A549 (cell line): ENCODE measurements at regions not wholly inside any gene's neighbourhood (a gene's known extent, or its start where the extent isn't known, plus 50 kb on each side); places are given as distances from the start of the nearest gene placed in this dataset.

Experiments used
- ATAC-seq, 2 experiments: fragments of 200-7000 bp in 1 of 2; fragments of >200 bp in 1 of 2; cut with Nextera tagmentation in 1 of 2; cut with Tn5 transposase in 1 of 2; 3 replicates each; pipeline versions ENCODE4 v1.8.0 to v1.9.1; 2018 to 2020; ENCODE audit warnings: mild to moderate bottlenecking in 1 of 2, moderate library complexity in 1 of 2
- CTCF ChIA-PET: fragments of 300-600 bp; sonication (Branson Sonifier 250); formaldehyde crosslinking; extraction: SDS; loops from one replicate; lab custom pipeline; 2021; ENCODE audit warnings: antibody characterized with exemption, inconsistent platforms; lab: Yijun Ruan, JAX
- POLR2A ChIA-PET: fragments of 350-600 bp; formaldehyde crosslinking; extraction: SDS; loops from one replicate; lab custom pipeline; 2021; ENCODE audit warnings: antibody characterized with exemption, inconsistent platforms; lab: Yijun Ruan, JAX
- DNase-seq, 2 experiments: peaks; one replicate each; pipeline versions ENCODE4 v3.0.0 to v3.0.0-alpha.2; 2011 to 2016; ENCODE audit warnings: low read depth in 1 of 2, low spot score in 1 of 2
- FAIRE-seq: peaks from 2 replicates; lab custom pipeline; 2011; peaks lifted over from hg19 to GRCh38; lab: Jason Lieb, UNC
- H3K27ac ChIP-seq, 2 experiments: fragments of >200 bp; sonication (Bioruptor Twin); formaldehyde crosslinking; 3 replicates each; pipeline ENCODE4 v1.5.1; 2016 to 2017
- H3K4me1 ChIP-seq: fragments of >200 bp; sonication (Bioruptor Twin); formaldehyde crosslinking; 3 replicates; pipeline ENCODE4 v1.6.1; 2016
- H3K4me2 ChIP-seq: fragments of >200 bp; sonication (Bioruptor Twin); formaldehyde crosslinking; 3 replicates; pipeline ENCODE4 v1.6.1; 2016
- H3K4me3 ChIP-seq: fragments of >200 bp; sonication (Bioruptor Twin); formaldehyde crosslinking; 3 replicates; pipeline ENCODE4 v1.5.1; 2016
- H3K9me3 ChIP-seq: fragments of >200 bp; sonication (Bioruptor Twin); formaldehyde crosslinking; 3 replicates; pipeline ENCODE4 v1.6.1; 2016
- ATOH8 ChIP-seq: fragments of 250-450 bp; sonication (Bioruptor Pico); IDR thresholded peaks from 2 replicates; pipeline ENCODE4 v1.5.0; 2020; ENCODE audit warnings: low read depth, mild to moderate bottlenecking, moderate library complexity
- CBX2 ChIP-seq: fragments of 200-600 bp; sonication (generic); IDR thresholded peaks from 2 replicates; pipeline ENCODE4 v1.6.1; 2016; ENCODE audit warnings: low read depth, mild to moderate bottlenecking, borderline replicate concordance
- CHD2 ChIP-seq: fragments of 150-350 bp; IDR thresholded peaks from 2 replicates; pipeline ENCODE4 v1.6.1; 2014; ENCODE audit warnings: low read length; ENCODE audit not compliant: partially characterized antibody
- FOSL2 ChIP-seq, 2 experiments: fragments of 450-650 bp in 1 of 2; fragments of >200 bp in 1 of 2; sonication (Bioruptor Twin) in 1 of 2; formaldehyde crosslinking; IDR thresholded peaks; 2 replicates each; pipeline versions ENCODE4 v1.5.0 to v1.6.1; 2016 to 2020; ENCODE audit warnings: mild to moderate bottlenecking in 1 of 2, moderate library complexity in 1 of 2
- GATA3 ChIP-seq: IDR thresholded peaks from 2 replicates; pipeline ENCODE4 v1.6.1; 2012; ENCODE audit warnings: borderline replicate concordance
- HES2 ChIP-seq: fragments of >200 bp; sonication (Bioruptor Twin); formaldehyde crosslinking; IDR thresholded peaks from 2 replicates; pipeline ENCODE4 v1.6.1; 2016
- HOXB13 ChIP-seq: fragments of 250-450 bp; sonication (Bioruptor Pico); IDR thresholded peaks from 2 replicates; pipeline ENCODE4 v1.5.0; 2020; ENCODE audit warnings: low read depth, mild to moderate bottlenecking, moderate library complexity
- JUN ChIP-seq, 2 experiments: fragments of >200 bp; sonication (Bioruptor Twin); formaldehyde crosslinking; IDR thresholded peaks; 2 replicates in 1 of 2; 3 replicates in 1 of 2; pipeline ENCODE4 v1.6.1; 2016 to 2017
- KDM1A ChIP-seq: fragments of 200-600 bp; sonication (generic); IDR thresholded peaks from 2 replicates; pipeline ENCODE4 v1.6.1; 2016; ENCODE audit warnings: low read depth, mild to moderate bottlenecking
- MAFK ChIP-seq: fragments of 450-650 bp; IDR thresholded peaks from 2 replicates; pipeline ENCODE4 v1.6.1; 2014; ENCODE audit not compliant: partially characterized antibody
- MAX ChIP-seq: IDR thresholded peaks from 2 replicates; pipeline ENCODE4 v1.6.1; 2012
- MAZ ChIP-seq: fragments of 150-350 bp; IDR thresholded peaks from 2 replicates; pipeline ENCODE4 v1.6.1; 2014; ENCODE audit warnings: antibody characterized with exemption, low read depth, low read length, borderline replicate concordance
- MYC ChIP-seq: IDR thresholded peaks from 2 replicates; pipeline ENCODE4 v1.6.1; 2012; ENCODE audit warnings: mild to moderate bottlenecking, inconsistent platforms, low read length, improper control_type of control experiment, borderline replicate concordance
- NPAS2 ChIP-seq: fragments of 250-450 bp; sonication (Bioruptor Pico); IDR thresholded peaks from 2 replicates; pipeline ENCODE4 v1.8.0; 2022; ENCODE audit warnings: mild to moderate bottlenecking, moderate library complexity, borderline replicate concordance
- NR3C1 ChIP-seq: fragments of >200 bp; sonication (Bioruptor Twin); formaldehyde crosslinking; IDR thresholded peaks from 3 replicates; pipeline ENCODE4 v1.6.1; 2017
- POLR2A ChIP-seq: IDR thresholded peaks from 2 replicates; pipeline ENCODE4 v1.6.1; 2012; ENCODE audit warnings: mild to moderate bottlenecking, low read length
- RAD21 ChIP-seq, 2 experiments: fragments of >200 bp in 1 of 2; sonication (Bioruptor Twin) in 1 of 2; formaldehyde crosslinking in 1 of 2; IDR thresholded peaks in 1 of 2; conservative IDR thresholded peaks in 1 of 2; 2 replicates in 1 of 2; 3 replicates in 1 of 2; pipeline ENCODE4 v1.6.1; 2012 to 2018; ENCODE audit warnings: inconsistent platforms in 1 of 2
- RCOR1 ChIP-seq: fragments of 150-350 bp; IDR thresholded peaks from 2 replicates; pipeline ENCODE4 v1.6.1; 2014; ENCODE audit warnings: antibody characterized with exemption, low read length, low read depth
- RFX5 ChIP-seq: fragments of 450-650 bp; IDR thresholded peaks from 2 replicates; pipeline ENCODE4 v1.7.1; 2014; ENCODE audit warnings: antibody characterized with exemption, mild to moderate bottlenecking, moderate library complexity
- SMC3 ChIP-seq: fragments of >200 bp; sonication (Bioruptor Twin); formaldehyde crosslinking; IDR thresholded peaks from 3 replicates; pipeline ENCODE4 v1.6.1; 2018; ENCODE audit warnings: inconsistent platforms
- TP53 ChIP-seq: fragments of 250-450 bp; sonication (Bioruptor Pico); IDR thresholded peaks from 2 replicates; pipeline ENCODE4 v1.5.0; 2021; ENCODE audit warnings: mild to moderate bottlenecking, moderate library complexity
- WGBS: methylation state at CpG from one replicate; pipeline ENCODE4 v1.1.6; 2017; ENCODE audit errors: missing lambda C conversion rate; 5-methylcytosine and 5-hydroxymethylcytosine counted together
- TF ChIP-seq, protein P1 (sequence below): IDR thresholded peaks from 2 replicates; pipeline ENCODE4 v1.6.1; 2012; ENCODE audit warnings: low read depth, borderline replicate concordance

GRCh38 chr4:91837608-91838029 lies 466.1 kb upstream of the GRID2 start (continued):
- TF ChIP-seq NR3C1: no peak
- no peak for TF ChIP-seq RFX5

GRCh38 chr4:91838181-91838861 lies 465.4 kb upstream of the GRID2 start:
- ChIA-PET POLR2A (no interaction called here), CTCF (no interaction called here)
- no peak for DNase-seq
- Histone ChIP-seq H3K4me2 (no peak overlapping the region), H3K27ac (no peak overlapping the region), H3K4me3 (no peak overlapping the region), H3K9me3 (no peaks in the 10 kb centered on the region), H3K4me1 (no peaks in the 10 kb centered on the region)
- no peak for FAIRE-seq
- 2% methylated on average over 2 of the region's 2 CpGs for WGBS
- no peak for ATAC-seq
- TF ChIP-seq TP53: no peak
- TF ChIP-seq NPAS2 (CRISPR knock-in tag): no peak
- no peak for TF ChIP-seq CBX2
- no peak for TF ChIP-seq HOXB13 (CRISPR knock-in tag)
- TF ChIP-seq MAFK: peak; percentile 67

DNA sequence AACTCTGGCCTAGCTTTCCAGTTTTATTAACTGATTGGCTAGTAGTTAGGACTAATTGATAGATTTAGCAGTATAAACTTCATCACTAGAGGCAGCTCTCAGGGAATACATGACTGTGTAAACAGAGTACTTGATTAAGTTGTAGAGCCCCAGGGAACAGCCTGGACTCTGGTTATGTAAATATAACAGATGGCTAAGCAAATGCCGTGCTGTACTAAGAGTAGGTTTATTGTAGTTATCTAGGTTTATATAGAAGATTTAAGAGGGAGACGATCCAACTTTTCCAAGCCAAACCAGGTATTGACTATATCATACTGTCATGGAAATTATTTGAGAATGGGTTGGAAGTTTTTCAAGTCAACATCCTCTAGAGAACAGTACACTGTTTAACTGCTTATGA lies 463.4 kb upstream of the GRID2 start:
- Histone ChIP-seq H3K4me2 (no peak overlapping the region), H3K4me1 (no peaks in the 10 kb centered on the region), H3K4me3 (no peak overlapping the region)
- WGBS: 7% methylated on average over 2 of the region's 2 CpGs
- DNase-seq (no peak), FAIRE-seq (no peak), ATAC-seq (no peak)
- ChIA-PET POLR2A (no interaction called here), CTCF (no interaction called here)
- no peak for TF ChIP-seq GATA3
- TF ChIP-seq MAX: no peak
- no peak for TF ChIP-seq JUN (IDR thresholded peaks at IDR 0.05)
- TF ChIP-seq CBX2: no peak
- TF ChIP-seq POLR2A: no peak
- no peak for TF ChIP-seq ATOH8
- TF ChIP-seq FOSL2 (IDR thresholded peaks at IDR 0.05): no peak
- TF ChIP-seq FOSL2 (CRISPR knock-in tag; IDR thresholded peaks at IDR 0.05): no peak
- TF ChIP-seq MYC: no peak
- no peak for TF ChIP-seq KDM1A
- TF ChIP-seq, all 56 proteins: peak for 0
- Histone ChIP-seq H3K9me3 (no peaks in the 10 kb centered on the region), H3K27ac (no peak overlapping the region)

DNA sequence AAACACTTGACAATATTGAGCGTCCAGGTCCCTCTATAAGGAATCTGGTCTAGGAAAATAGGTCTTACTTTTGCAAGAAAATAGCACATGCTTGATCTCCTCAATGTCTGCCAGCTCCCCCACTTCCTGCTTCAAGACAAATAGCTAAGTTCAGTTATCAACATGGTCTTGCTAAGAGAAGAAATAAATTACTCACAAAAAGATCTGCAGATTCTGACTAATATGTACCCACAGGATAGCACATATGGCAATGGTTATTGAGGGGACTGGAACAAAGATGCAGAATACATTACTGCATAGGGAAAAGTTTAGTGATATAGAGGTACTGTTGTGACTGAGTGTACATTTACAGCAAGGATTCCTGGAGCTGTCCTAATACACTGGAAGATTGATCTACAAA lies 457.5 kb upstream of the GRID2 start:
- WGBS: 7% methylated on average over 1 of the region's 1 CpG
- ChIA-PET CTCF (no interaction called here), POLR2A (no interaction called here)
- H3K4me1 ChIP-seq: no peaks in the 10 kb centered on the region
- H3K4me3 ChIP-seq: no peak overlapping the region
- no peak for FAIRE-seq
- no peaks in the 10 kb centered on the region for H3K9me3 ChIP-seq
- ATAC-seq: no peak
- H3K27ac ChIP-seq: no peak overlapping the region
- no peak overlapping the region for H3K4me2 ChIP-seq
- no peak for TF ChIP-seq RCOR1
- no peak for TF ChIP-seq HES2
- TF ChIP-seq, protein P1, sequence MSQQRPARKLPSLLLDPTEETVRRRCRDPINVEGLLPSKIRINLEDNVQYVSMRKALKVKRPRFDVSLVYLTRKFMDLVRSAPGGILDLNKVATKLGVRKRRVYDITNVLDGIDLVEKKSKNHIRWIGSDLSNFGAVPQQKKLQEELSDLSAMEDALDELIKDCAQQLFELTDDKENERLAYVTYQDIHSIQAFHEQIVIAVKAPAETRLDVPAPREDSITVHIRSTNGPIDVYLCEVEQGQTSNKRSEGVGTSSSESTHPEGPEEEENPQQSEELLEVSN: no peak
- TF ChIP-seq MAX: no peak
- TF ChIP-seq MAZ: no peak
- TF ChIP-seq RAD21 (conservative IDR thresholded peaks at IDR 0.05 in 1 of 2, IDR thresholded peaks at IDR 0.05 in 1 of 2): no peak
- TF ChIP-seq SMC3: no peak
- no peak for TF ChIP-seq CHD2
- TF ChIP-seq FOSL2 (IDR thresholded peaks at IDR 0.05): no peak
- no peak for TF ChIP-seq FOSL2 (CRISPR knock-in tag; IDR thresholded peaks at IDR 0.05)
- TF ChIP-seq, all 56 proteins: peak for 0
- no peak for DNase-seq
